CMK (cell line): ENCODE measurements at regions not wholly inside any gene's neighbourhood (a gene's known extent, or its start where the extent isn't known, plus 50 kb on each side); places are given as distances from the start of the nearest gene placed in this dataset.
"Not testable (repeated sequence)": the region's sequence is repeated elsewhere in the genome, so short reads cannot be mapped to it uniquely, and the experiment has no call there.

Experiments
- DNase-seq: peaks from one replicate; pipeline ENCODE4 v3.0.0-alpha.2; 2010; ENCODE audit warnings: low read depth

- no peak for DNase-seq
Observed at GRCh38 chr20:8990770-8991169, 78.1 kb upstream of the PLCB4 start.

DNA sequence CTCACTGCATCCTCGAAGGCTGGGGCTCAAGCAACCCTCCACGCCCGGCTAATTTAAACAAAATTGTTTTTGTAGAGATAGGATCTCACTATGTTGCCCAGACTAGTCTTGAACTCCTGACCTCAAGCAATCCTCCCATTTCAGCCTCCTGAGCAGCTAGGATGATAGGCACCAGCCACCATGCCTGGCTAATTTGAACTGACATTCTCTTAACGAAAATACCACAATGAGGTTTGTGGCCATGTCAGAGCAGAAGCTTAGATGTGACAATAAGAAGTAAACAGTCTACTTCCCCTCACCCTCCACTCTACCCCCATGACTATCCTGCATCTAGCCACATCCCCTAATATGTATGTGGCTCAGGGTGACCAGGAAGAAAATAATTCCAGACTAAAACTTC is 74.8 kb upstream of the PLCB4 start:
- DNase-seq: peak; percentile 94

DNA sequence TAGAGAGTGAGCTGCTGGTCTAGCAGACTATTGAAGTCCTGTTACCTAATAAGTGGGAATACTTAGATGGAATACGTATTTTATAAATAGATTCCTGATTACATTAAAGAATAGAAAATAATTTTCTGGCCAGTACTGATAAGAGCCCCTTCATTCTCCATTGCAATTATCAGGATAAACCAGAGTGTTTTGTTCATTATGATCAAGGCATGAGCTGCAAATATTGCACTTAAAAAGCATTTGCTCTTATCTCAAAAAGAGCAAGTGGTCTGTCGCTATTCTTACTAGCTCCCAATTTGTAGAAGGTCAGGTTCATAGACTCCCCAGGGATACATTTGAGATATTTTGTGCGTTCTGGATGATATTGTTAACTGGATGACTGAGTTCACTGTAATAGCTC is 73.1 kb upstream of the PLCB4 start:
- DNase-seq: no peak

GRCh38 chr20:8996817-8997512 is 71.9 kb upstream of the PLCB4 start:
- no peak for DNase-seq

GRCh38 chr20:8997701-8998117 is 71.2 kb upstream of the PLCB4 start:
- no peak for DNase-seq

DNA sequence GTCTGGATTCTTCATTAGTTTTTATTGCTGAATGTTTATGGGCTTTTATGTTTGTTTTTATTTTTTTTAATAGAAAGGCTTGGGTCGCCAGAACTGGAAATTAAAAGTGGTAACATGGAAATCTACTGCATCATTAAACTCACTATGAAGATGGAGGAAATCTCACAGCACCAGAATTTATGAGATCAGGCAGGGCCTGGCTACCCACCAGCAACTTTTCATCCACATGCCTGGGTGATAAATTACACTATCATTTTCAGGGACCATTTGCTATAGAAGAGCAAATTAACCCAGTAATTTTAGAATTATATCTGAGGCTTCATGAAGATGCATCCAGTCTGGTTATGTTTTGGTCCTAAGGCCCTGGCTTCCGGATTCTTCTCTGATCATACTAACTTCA is 57.8 kb upstream of the PLCB4 start:
- no peak for DNase-seq

DNA sequence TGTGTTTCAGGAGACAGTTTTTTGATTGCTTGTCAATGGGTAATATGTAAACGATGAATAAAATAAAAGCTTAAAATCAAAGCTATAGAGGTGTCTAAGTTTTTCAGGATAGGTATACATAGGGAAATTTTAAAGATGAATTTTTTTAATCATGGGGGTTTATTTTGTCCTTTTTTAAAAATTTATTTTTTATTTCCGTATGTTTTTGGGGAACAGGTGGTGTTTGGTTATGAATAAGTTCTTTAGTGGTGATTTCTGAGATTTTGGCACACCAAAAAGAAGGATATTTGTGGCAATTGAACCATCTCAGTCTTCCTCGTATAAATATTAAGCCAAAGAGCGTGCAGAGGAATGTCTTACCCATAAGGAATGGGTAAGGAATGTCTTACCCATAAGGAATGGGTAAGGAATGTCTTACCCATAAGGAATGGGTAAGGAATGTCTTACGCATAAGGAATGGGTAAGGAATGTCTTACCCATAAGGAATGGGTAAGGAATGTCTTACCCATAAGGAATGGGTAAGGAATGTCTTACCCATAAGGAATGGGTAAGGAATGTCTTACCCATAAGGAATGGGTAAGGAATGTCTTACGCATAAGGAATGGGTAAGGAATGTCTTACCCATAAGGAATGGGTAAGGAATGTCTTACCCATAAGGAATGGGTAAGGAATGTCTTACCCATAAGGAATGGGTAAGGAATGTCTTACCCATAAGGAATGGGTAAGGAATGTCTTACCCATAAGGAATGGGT is 53.5 kb upstream of the PLCB4 start:
- DNase-seq: not testable (repeated sequence)

- DNase-seq: no peak
Observed at GRCh38 chr20:9015984-9016324, 52.9 kb upstream of the PLCB4 start.

DNA sequence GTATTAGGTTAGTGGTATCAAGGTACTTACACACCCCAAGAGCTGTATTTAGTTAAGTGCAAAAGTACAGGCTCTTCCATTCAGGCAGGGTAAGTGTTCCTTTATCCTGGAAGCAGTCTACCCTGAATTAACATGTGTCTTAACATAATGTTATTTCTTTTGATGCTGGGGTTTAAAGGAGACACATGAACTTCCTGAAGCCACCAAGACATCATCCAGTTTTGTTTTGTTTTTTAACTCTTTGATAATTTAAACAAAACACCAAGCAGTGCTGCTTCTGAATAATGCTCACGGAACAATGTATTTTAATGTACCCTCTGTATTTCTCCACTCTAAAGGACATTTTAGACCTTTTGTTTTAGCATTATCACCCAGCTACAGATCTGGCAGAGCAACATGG is 50.5 kb upstream of the PLCB4 start:
- no peak for DNase-seq
